Liver (tissue), 8 donors: ENCODE measurements at regions not wholly inside any gene's neighbourhood (a gene's known extent, or its start where the extent isn't known, plus 50 kb on each side); places are given as distances from the start of the nearest gene placed in this dataset.

Experiments
- DNase-seq: peaks from one replicate; pipeline ENCODE4 v3.0.0-alpha.2; 2017; ENCODE audit warnings: low spot score
- H3K27ac ChIP-seq, 2 donors: one replicate each; pipeline ENCODE4 v1.7.0; 2013; ENCODE audit warnings: inconsistent platforms in 2 of 2, low read length in 2 of 2, control low read depth in 1 of 2, low read depth in 1 of 2, mild to moderate bottlenecking in 1 of 2
- H3K27me3 ChIP-seq, 4 donors: one replicate each; pipeline versions ENCODE4 v1.6.1 to v1.7.0; 2013; ENCODE audit warnings: low read length in 3 of 4, inconsistent platforms in 1 of 4, mild to moderate bottlenecking in 1 of 4, moderate library complexity in 1 of 4; ENCODE audit not compliant: control insufficient read depth in 4 of 4, insufficient read depth in 4 of 4
- H3K36me3 ChIP-seq, 4 donors: one replicate each; pipeline versions ENCODE4 v1.6.1 to v1.7.0; 2013; ENCODE audit warnings: low read length in 3 of 4, mild to moderate bottlenecking in 3 of 4, low read depth in 1 of 4, moderate library complexity in 1 of 4; ENCODE audit not compliant: control insufficient read depth in 4 of 4, insufficient read depth in 3 of 4
- H3K4me1 ChIP-seq, 4 donors: one replicate each; pipeline versions ENCODE4 v1.6.1 to v1.7.0; 2013; ENCODE audit warnings: low read length in 3 of 4, mild to moderate bottlenecking in 3 of 4, moderate library complexity in 1 of 4; ENCODE audit not compliant: control insufficient read depth in 4 of 4, insufficient read depth in 4 of 4
- H3K4me3 ChIP-seq, 3 donors: one replicate each; pipeline versions ENCODE4 v1.6.1 to v1.7.0; 2013; ENCODE audit warnings: low read length in 3 of 3, control low read depth in 1 of 3, low read depth in 1 of 3, mild to moderate bottlenecking in 1 of 3
- H3K9ac ChIP-seq, 2 donors: one replicate each; pipeline ENCODE4 v1.7.0; 2013; ENCODE audit warnings: low read length in 2 of 2, mild to moderate bottlenecking in 2 of 2, moderate library complexity in 2 of 2, control low read depth in 1 of 2, low read depth in 1 of 2
- H3K9me3 ChIP-seq, 4 donors: one replicate each; pipeline versions ENCODE4 v1.6.1 to v1.7.0; 2013; ENCODE audit warnings: low read length in 3 of 4; ENCODE audit not compliant: control insufficient read depth in 4 of 4
- EGR1 ChIP-seq, 2 donors: IDR thresholded peaks; 2 replicates each; pipeline ENCODE4 v1.6.1; 2016 to 2018; ENCODE audit warnings: antibody characterized with exemption in 2 of 2, low read depth in 2 of 2
- FOXA1 ChIP-seq: IDR thresholded peaks from 2 replicates; pipeline ENCODE4 v1.6.1; 2016; ENCODE audit warnings: antibody characterized with exemption
- FOXA2 ChIP-seq: IDR thresholded peaks from 2 replicates; pipeline ENCODE4 v1.6.1; 2016; ENCODE audit warnings: antibody characterized with exemption
- HNF4A ChIP-seq, 2 donors: conservative IDR thresholded peaks; 2 replicates each; pipeline ENCODE4 v1.6.1; 2016; ENCODE audit warnings: antibody characterized with exemption in 2 of 2, mild to moderate bottlenecking in 2 of 2
- HNF4G ChIP-seq: IDR thresholded peaks from 2 replicates; pipeline ENCODE4 v1.6.1; 2016; ENCODE audit warnings: antibody characterized with exemption
- JUND ChIP-seq, 2 donors: IDR thresholded peaks; 2 replicates each; pipeline ENCODE4 v1.6.1; 2016; ENCODE audit warnings: antibody characterized with exemption in 2 of 2
- MAX ChIP-seq: IDR thresholded peaks from 2 replicates; pipeline ENCODE4 v1.6.1; 2016; ENCODE audit warnings: antibody characterized with exemption
- NR2F2 ChIP-seq: IDR thresholded peaks from 2 replicates; pipeline ENCODE4 v1.6.1; 2016; ENCODE audit warnings: antibody characterized with exemption
- RAD21 ChIP-seq, 2 donors: IDR thresholded peaks; 2 replicates each; pipeline ENCODE4 v1.6.1; 2016; ENCODE audit warnings: antibody characterized with exemption in 2 of 2, mild to moderate bottlenecking in 2 of 2
- RXRA ChIP-seq, 2 donors: IDR thresholded peaks; 2 replicates each; pipeline ENCODE4 v1.6.1; 2017 to 2018; ENCODE audit warnings: antibody characterized with exemption in 2 of 2, mild to moderate bottlenecking in 1 of 2
- SP1 ChIP-seq: IDR thresholded peaks from 2 replicates; pipeline ENCODE4 v1.6.1; 2018; ENCODE audit warnings: antibody characterized with exemption, mild to moderate bottlenecking
- TAF1 ChIP-seq: conservative IDR thresholded peaks from 2 replicates; pipeline ENCODE4 v1.6.1; 2016; ENCODE audit warnings: antibody characterized with exemption, mild to moderate bottlenecking
- YY1 ChIP-seq: IDR thresholded peaks from 2 replicates; pipeline ENCODE4 v1.6.1; 2016; ENCODE audit warnings: antibody characterized with exemption, mild to moderate bottlenecking
- WGBS: extraction: QIAGEN DNeasy Blood & Tissue Kit; methylation state at CpG from one replicate; pipeline ENCODE4 v1.1.7; 2013; 5-methylcytosine and 5-hydroxymethylcytosine counted together
- TF ChIP-seq, protein P1 (sequence below): IDR thresholded peaks from 2 replicates; pipeline ENCODE4 v1.6.1; 2016; ENCODE audit warnings: antibody characterized with exemption
- TF ChIP-seq, protein P2 (sequence below): fragments of 150-350 bp; IDR thresholded peaks from 2 replicates; pipeline ENCODE4 v1.5.1; 2017; ENCODE audit warnings: improper control_type of control experiment, low read depth, low read length; ENCODE audit not compliant: missing input control
- TF ChIP-seq, protein P3 (sequence below): IDR thresholded peaks from 2 replicates; pipeline ENCODE4 v1.6.1; 2016; ENCODE audit warnings: antibody characterized with exemption
- TF ChIP-seq, protein P4 (sequence below): IDR thresholded peaks from 2 replicates; pipeline ENCODE4 v1.6.1; 2016; ENCODE audit warnings: antibody characterized with exemption, mild to moderate bottlenecking
- donor health status: healthy.
- donor health status: healthy.
- donor health status: healthy.
- donor health status: healthy.
- donor health status: healthy.

DNA sequence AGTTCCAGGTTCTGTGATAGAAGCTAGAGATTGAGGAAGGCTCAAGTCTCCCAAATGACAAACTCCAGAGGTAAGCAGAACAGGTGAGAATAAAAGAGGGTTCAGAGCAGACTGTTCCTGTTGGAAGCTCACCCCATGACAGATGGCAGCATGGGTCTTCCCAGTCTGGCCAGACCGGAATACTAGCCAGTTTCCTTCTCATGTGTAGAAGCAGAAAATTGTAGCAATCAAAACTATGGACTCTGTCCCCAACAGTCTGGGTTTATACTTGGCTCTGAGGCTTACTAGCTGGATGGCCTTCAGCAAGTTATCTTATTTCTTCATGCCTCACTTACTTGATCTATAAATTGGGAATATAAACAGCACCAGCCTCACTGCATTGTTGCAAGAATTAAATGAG, 494.8 kb downstream of the MN1 start:
- no peak overlapping the region for H3K4me3 ChIP-seq
- TF ChIP-seq RXRA (IDR thresholded peaks at IDR 0.05): no peak
- no peak for TF ChIP-seq FOXA1
- TF ChIP-seq, protein P1, sequence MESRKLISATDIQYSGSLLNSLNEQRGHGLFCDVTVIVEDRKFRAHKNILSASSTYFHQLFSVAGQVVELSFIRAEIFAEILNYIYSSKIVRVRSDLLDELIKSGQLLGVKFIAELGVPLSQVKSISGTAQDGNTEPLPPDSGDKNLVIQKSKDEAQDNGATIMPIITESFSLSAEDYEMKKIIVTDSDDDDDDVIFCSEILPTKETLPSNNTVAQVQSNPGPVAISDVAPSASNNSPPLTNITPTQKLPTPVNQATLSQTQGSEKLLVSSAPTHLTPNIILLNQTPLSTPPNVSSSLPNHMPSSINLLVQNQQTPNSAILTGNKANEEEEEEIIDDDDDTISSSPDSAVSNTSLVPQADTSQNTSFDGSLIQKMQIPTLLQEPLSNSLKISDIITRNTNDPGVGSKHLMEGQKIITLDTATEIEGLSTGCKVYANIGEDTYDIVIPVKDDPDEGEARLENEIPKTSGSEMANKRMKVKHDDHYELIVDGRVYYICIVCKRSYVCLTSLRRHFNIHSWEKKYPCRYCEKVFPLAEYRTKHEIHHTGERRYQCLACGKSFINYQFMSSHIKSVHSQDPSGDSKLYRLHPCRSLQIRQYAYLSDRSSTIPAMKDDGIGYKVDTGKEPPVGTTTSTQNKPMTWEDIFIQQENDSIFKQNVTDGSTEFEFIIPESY: no peak
- no peak for TF ChIP-seq NR2F2
- no peak for TF ChIP-seq TAF1
- TF ChIP-seq EGR1 (IDR thresholded peaks at IDR 0.05; ENCODE audit: low read depth in 2 of 2): no peak
- no peak for TF ChIP-seq SP1
- no peak for TF ChIP-seq FOXA2
- no peak for TF ChIP-seq MAX
- no peak for TF ChIP-seq JUND (IDR thresholded peaks at IDR 0.05)
- TF ChIP-seq YY1: no peak
- TF ChIP-seq HNF4G: no peak
- no peak for TF ChIP-seq HNF4A (conservative IDR thresholded peaks at IDR 0.05)
- TF ChIP-seq RAD21 (IDR thresholded peaks at IDR 0.05): no peak
- TF ChIP-seq, protein P2, sequence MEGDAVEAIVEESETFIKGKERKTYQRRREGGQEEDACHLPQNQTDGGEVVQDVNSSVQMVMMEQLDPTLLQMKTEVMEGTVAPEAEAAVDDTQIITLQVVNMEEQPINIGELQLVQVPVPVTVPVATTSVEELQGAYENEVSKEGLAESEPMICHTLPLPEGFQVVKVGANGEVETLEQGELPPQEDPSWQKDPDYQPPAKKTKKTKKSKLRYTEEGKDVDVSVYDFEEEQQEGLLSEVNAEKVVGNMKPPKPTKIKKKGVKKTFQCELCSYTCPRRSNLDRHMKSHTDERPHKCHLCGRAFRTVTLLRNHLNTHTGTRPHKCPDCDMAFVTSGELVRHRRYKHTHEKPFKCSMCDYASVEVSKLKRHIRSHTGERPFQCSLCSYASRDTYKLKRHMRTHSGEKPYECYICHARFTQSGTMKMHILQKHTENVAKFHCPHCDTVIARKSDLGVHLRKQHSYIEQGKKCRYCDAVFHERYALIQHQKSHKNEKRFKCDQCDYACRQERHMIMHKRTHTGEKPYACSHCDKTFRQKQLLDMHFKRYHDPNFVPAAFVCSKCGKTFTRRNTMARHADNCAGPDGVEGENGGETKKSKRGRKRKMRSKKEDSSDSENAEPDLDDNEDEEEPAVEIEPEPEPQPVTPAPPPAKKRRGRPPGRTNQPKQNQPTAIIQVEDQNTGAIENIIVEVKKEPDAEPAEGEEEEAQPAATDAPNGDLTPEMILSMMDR: no peak
- TF ChIP-seq, protein P3, sequence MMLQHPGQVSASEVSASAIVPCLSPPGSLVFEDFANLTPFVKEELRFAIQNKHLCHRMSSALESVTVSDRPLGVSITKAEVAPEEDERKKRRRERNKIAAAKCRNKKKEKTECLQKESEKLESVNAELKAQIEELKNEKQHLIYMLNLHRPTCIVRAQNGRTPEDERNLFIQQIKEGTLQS: no peak
- H3K27ac ChIP-seq: no peak overlapping the region
- peaks cover 0 to 2% (median 0%) of the 10 kb centered on the region in 4 donors for H3K27me3 ChIP-seq
- 83% methylated on average over 1 of the region's 1 CpG for WGBS
- DNase-seq: no peak
- no peaks in the 10 kb centered on the region for H3K36me3 ChIP-seq
- no peaks in the 10 kb centered on the region for H3K4me1 ChIP-seq
- H3K9ac ChIP-seq: no peak overlapping the region
- H3K9me3 ChIP-seq: no peaks in the 10 kb centered on the region

DNA sequence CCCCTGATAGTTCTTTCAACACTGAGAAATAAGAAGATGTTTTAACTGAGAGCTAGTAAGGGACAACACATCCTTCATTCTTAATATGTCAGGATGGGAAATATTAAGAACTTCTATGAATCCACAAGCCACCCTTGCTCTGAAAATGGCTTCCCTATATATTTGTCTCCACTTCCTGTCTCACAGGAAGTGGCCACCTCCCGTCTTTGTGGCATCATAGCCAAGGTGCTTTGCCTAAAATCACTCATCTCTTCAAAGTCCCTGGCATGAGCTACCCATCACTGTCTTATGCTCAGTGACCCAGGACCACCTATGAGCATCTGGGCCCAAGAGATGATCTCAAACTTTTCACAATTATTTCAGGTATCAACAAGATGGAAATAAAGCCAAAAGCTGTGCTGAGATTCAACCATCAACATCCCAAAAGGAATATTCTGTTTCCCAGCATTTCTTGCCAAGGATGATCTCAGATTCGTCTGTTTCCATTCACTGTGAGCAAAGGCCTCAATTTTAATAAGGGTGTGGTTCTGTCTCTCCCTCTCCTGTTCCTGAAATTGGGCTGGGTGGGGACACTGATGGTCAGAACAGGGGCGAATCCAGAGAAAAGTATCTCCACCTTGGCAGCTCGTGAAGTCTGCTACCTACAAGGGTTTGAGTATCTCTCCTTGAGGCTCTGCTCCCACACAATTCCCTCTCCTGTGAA, 493.9 kb downstream of the MN1 start:
- Histone ChIP-seq H3K4me3 (no peak overlapping the region), H3K36me3 (no peaks in the 10 kb centered on the region), H3K9me3 (no peaks in the 10 kb centered on the region), H3K27me3 (peaks cover 0 to 5% (median 2%) of the 10 kb centered on the region in 4 donors), H3K27ac (no peak overlapping the region), H3K9ac (no peak overlapping the region), H3K4me1 (peaks cover 0 to 3% (median 0%) of the 10 kb centered on the region in 4 donors)
- DNase-seq: no peak
- 59% methylated on average over 4 of the region's 4 CpGs for WGBS
- TF ChIP-seq NR2F2 (no peak), JUND (IDR thresholded peaks at IDR 0.05) (no peak), FOXA1 (no peak), TAF1 (no peak), EGR1 (IDR thresholded peaks at IDR 0.05; ENCODE audit: low read depth in 2 of 2) (no peak), RXRA (IDR thresholded peaks at IDR 0.05) (no peak), YY1 (no peak), FOXA2 (no peak), RAD21 (IDR thresholded peaks at IDR 0.05) (no peak), SP1 (no peak), HNF4G (no peak), HNF4A (conservative IDR thresholded peaks at IDR 0.05) (no peak), MAX (no peak)
- TF ChIP-seq, protein P3: no peak
- TF ChIP-seq, protein P2: no peak
- TF ChIP-seq, protein P4, sequence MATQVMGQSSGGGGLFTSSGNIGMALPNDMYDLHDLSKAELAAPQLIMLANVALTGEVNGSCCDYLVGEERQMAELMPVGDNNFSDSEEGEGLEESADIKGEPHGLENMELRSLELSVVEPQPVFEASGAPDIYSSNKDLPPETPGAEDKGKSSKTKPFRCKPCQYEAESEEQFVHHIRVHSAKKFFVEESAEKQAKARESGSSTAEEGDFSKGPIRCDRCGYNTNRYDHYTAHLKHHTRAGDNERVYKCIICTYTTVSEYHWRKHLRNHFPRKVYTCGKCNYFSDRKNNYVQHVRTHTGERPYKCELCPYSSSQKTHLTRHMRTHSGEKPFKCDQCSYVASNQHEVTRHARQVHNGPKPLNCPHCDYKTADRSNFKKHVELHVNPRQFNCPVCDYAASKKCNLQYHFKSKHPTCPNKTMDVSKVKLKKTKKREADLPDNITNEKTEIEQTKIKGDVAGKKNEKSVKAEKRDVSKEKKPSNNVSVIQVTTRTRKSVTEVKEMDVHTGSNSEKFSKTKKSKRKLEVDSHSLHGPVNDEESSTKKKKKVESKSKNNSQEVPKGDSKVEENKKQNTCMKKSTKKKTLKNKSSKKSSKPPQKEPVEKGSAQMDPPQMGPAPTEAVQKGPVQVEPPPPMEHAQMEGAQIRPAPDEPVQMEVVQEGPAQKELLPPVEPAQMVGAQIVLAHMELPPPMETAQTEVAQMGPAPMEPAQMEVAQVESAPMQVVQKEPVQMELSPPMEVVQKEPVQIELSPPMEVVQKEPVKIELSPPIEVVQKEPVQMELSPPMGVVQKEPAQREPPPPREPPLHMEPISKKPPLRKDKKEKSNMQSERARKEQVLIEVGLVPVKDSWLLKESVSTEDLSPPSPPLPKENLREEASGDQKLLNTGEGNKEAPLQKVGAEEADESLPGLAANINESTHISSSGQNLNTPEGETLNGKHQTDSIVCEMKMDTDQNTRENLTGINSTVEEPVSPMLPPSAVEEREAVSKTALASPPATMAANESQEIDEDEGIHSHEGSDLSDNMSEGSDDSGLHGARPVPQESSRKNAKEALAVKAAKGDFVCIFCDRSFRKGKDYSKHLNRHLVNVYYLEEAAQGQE: no peak
- TF ChIP-seq, protein P1: no peak
